ENCODE measurements at regions not wholly inside any gene's neighbourhood (a gene's known extent, or its start where the extent isn't known, plus 50 kb on each side); places are given as distances from the start of the nearest gene placed in this dataset.

DNA sequence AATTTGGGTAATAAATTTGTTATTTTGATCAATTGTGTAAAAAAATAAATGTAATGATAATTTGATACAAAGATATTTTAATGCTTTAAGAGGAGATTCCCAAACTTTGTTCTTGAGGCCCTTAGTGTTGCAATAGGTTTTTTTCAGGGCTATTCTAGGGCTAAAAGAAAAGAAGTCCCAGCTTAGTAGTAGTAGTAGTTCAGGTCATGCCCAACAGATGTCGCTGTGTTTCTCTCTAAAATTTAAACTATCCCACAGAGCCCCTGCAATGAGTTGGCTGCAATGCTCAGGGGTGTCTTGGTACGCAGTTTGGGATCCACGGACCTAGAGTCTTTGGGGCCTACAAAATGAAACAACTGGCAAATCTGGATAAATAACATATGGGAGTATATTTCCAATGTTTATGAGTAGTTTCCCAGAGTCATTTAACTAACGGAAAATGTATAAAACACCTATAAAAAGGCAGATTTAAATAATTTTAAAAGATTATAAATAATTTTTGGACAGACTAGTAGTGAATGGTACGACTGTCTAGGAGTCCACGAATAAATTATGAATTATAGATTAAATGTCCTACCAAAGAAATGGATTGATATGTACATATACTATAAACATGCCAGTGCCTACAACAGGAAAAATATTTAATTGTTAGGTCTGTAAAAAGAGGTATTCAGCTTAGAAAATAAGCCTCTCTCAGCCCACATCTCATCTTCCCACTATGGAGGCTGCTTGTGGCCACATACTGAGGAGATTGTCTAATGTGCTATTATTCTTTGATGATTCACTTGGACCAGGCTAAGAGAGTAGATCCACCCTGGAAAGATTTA, 228.5 kb upstream of the PMFBP1 start:
- peak; percentile 78 for DNase-seq

DNA sequence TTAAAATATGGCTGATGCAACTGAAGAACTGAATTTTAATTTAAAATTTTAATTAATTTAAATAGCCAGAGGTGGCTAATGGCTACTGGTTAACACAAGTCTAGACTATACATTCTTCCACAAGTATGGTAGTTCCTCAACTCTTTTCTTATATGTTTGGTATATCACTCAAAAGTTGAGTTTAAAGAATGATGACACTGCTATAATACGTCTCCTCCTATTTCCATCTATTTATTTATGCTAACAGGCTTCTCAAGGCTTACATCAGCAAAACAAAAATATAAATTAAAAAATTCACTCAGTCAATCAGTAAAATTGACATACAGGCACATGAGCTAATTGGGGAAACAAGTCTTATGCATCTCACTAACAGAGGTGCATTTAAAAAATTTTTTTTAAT, 227.9 kb upstream of the PMFBP1 start:
- no peak for DNase-seq

DNA sequence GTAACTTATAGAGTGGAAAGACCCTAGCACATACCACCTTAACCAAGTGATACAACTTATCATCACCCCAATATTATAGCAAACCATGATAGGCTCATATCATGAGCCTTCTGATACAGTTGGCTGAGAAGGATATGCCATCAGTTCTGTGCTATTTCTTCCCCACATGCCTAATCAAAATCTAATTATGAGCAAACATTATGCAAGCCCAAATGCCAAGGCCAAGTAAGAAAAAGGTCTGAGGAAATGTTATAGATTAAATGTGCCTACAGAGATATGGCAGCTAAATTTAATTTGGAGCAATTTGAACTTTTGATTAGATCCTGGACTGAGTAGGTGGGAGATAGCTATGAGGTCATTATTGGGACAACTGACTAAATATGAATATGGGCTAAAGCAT, 225.9 kb upstream of the PMFBP1 start:
- no peak for DNase-seq

DNA sequence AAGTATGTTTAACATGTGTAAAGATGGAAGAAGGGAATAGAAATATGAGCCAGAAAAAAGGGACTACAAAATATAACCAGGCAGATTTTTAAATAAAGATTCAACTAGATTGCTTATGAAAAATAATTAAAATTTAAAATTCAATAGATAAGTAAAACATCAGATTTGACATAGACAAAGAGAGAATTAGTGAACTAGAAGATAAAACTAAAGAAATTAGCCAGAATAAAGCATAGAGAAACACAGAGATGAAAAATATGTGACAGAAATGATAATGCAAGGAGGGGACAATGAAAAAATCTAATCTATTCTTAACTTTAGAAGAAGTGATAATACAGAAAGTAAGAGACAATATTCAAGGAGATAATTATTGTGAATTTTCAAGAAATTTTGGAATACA, 222.6 kb upstream of the PMFBP1 start:
- DNase-seq = no peak

DNA sequence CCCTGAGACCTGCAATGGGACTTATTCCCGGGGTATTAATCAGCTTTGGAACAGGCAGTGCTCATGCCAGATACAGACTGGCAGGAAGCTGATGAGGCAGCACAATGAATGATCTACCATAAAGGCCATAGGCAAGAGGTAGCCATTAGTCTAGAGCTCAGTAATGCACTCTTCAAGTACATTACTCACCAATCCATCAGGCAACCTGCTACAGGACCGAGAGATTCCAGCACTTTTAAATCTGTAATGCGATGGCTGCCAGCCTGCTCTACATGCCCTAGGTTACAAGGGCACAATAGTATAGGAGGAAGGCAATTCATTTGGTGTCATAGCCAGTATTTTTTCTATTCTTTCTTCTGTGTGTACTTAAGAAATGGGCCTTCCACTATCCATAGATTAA, 217.8 kb upstream of the PMFBP1 start:
- DNase-seq = no peak

DNA sequence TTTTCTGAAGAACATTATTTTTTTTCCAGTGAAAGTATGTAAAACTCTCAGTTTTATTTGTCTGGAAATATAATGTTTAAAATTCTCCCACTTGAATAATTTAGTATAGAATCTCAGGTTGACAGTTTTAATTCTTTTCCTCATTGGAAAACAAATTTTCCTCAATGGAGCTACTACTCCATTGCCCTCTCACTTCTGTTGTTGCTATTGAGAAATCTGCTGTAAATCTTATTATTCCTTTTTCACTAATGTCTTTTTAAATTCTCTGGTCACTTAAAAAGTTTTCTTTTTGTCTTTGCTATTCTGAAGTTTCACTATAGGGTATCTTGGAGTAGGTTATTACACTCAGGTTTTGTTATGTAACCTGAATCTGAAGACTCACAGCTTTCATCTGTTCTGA, 216.1 kb upstream of the PMFBP1 start:
- DNase-seq = no peak

DNA sequence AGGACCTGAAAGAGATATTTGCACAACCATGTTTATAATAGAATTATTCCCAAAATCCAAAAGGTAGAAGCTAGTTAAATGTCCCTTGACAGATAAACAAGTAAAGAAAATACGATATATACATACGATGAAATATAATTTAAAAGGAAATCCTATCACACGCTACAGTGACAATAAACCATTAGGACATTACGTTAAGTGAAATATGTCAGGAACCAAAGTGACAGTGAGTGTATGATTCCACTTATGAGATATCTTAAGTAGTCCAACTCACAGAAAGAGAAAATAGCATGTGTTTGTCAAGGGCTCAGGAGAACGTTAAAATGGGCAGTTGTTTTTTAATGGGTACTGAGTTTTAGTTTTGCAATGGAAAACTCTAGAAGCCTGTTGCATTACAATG, 212.7 kb upstream of the PMFBP1 start:
- DNase-seq = no peak

DNA sequence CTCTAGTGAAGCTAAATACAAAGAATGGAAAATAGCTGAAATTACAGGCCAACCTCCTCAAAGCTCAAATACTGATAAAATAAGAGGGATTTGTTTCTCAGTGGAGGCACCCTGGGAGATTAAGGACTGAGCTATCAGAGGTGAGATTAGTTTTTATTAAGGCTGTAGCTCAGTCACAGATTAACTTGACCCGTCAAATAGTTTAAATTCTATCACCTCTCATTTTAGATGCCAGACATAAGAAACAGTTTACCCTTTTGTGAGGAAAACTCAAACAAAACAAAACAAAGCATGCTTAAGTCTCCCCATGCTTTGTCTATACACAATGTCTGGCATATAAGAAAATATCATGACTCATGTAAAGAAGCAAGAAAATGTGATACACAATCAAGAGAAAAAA, 208.3 kb upstream of the PMFBP1 start:
- no peak for DNase-seq

DNA sequence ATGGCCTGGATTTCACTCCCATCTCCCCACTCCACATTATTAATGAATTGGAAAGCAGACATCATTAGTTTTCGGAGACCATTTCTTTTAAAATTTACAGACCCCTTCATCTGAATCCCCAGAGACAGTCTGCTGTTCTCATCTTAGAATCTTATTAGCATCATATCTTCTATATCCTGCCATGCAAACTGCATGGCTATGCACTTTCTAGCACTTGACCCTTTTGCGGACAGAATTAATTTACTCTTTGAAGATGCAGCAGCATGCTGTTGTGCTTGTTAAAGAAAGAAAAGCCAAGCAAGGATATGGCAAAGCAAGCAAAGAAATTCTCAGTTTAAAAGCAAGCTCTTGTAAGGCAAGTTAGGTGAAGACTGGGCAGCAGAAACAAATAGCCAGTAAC, 201.2 kb upstream of the PMFBP1 start:
- no peak for DNase-seq

DNA sequence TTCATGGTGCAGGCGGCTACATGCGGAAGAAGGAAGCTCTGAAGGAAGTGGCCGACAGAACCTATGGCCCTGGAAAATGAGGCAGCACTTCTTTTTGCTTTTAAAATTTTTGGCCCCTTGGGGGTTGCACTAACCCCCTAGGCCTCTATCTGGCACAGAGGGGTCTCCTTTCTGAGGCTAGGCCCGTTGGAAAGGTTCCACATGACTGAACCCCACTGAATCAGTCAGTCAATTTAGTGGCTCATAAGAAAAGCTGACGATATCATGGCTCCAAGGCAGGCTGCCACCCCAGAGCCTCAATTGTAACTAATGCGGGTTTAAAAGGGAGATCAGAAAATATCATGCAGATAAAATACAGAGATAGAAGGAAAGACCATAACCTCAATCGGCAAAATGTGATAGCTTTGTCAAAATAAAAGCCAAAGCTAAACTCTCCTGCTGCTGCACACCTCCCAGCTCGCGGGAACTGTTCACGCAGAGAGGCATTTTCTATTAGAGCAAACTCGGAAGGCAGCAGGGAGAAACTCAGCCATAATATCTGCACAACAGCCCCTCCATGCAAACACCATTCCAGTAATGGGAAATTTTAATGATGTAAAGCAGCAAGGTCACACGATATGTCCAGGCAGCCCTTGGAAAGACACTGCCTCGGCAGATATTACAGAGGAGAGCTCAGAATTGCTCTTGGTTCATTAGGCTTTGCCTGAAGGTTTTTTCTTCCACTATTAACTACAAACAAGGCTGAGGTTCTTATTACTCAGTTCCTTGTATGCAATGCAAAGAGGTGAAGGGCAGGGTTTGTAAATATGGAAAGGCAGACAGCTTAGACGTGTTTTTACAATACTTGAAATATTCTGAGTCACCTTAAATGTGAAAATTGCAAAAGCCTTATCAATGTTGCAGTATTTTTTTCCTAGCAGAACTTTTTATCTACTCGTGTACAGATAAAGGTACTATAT, 200.4 kb upstream of the PMFBP1 start:
- DNase-seq = no peak

DNA sequence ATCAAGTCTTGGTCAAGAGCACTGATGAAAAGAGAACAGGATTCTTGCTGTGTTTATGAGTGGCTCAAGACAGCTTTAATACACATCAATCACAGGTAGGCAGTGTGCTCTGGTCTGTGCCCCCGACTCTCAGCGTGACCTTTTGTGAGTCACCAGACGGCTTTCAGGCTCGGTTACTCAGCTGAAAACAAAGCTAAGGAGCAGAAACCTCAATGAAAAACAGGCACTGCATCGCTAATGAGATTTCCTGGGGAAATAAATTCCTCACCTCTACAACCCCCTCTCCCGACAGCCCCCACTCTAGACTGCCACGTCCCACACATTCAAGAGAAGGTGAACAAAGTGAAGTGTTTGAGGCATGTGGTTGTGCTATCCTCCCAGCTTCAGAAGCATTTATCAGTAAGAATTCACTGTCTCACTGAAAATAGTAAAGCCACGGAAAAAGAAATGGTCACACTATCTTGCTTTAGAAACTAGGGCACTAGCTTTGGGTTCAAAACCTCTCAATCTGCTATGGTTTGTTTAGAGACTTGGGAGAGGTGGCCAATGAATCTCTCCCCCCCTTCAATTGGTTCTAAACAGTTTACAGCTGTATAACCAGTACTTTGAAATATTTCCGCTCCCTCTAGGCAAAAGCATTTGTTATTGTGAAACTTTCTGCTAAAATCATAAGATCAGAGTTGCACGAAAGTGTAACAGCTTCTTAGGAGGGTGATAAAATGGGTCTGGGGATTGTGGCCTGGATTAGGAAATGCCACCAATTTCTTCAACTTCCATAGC, 199.5 kb upstream of the PMFBP1 start:
- no peak for DNase-seq

DNA sequence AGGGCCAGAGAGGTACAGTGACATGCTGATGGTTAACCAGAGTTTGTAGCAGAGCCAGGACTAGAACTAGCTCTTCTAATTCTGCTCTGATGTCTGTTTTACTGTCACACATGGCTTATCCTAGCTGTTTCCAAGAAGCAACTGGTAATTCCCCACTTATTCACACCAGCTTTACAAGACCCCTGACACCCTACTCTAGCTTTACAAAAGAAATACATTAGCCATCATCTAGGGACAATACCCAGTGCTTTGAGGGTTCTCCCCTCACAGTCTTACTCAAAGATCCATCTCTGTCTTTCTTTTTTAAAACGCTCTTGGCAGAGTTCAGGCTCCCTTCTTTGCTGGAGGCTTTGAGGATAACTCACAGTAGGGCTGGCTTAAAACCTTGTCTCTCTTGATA, 197.3 kb upstream of the PMFBP1 start:
- DNase-seq = no peak

DNA sequence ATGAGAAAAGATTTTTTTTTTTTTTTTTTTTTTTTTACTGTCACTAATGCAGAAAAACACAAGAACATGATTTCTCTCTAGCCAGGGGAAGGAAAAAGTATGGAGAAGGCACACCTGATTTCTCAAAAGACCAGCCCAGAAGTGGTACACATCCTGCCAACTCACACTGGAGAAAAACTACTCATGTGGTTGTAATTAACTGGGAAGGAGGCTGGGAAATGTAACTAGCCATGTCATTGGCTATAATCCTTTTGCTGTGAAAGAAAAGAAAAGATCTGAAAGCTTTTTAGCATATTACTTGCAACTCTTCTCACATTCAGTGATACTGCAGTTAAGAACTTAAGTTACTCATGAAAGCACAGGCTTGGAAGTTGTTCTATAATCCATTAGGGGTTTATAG, 195.9 kb upstream of the PMFBP1 start:
- no peak for DNase-seq

DNA sequence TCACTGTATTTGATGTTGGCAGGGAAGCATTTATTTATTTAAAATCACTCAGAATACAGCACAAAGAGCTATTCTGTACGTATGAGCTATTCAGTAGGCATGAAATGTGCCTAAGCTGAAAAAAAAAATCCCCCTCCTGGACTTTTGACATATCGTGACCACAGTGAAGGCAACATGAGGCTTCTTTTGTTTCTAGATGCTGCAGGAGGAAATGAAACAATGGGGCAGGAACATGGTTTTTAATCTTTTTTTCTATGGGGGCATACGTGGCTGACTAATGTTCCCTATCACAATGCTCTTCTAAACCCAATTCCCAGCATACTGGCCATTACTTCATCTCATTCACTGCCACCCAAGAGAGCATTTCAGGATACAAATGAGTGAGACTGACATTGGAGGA, 191.0 kb upstream of the PMFBP1 start:
- no peak for DNase-seq

DNA sequence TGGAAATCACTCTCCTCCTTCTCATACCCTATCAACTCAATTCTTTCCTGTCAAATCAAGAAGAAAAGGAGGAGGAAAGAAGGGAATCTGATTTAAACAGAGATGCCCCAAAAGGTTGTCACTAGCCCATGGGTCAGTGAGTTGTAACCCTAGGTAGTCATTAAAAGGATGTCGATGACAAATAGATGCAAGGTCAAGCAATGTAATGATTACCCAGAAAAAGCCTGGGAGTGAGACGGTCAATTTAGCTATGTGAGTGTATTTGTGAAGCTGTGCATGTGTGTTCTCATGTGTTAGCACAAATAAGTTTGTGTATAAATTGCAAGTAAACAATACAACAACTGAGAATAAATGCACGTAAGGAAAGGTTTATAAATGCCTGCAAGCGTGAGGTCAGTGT, 190.5 kb upstream of the PMFBP1 start:
- DNase-seq = no peak

DNA sequence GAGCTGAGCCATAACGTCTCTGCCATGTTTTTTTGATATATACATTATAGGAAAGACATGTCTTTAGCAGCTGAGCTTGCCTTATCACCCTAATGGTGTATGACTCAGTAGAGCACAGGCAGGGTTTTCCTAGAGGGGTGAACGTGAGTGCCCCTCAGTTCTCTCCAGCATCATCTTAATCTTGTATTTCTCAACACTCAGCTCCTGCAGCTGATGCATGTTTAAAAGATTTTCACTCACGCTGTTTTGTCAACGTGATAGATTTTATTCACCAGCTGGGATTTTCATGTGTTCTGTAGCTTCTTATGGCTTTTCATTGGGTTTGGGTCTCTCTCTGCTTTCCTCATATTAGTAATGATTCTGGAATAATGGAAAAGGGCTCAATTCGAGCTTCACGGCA, 186.0 kb upstream of the PMFBP1 start:
- no peak for DNase-seq

DNA sequence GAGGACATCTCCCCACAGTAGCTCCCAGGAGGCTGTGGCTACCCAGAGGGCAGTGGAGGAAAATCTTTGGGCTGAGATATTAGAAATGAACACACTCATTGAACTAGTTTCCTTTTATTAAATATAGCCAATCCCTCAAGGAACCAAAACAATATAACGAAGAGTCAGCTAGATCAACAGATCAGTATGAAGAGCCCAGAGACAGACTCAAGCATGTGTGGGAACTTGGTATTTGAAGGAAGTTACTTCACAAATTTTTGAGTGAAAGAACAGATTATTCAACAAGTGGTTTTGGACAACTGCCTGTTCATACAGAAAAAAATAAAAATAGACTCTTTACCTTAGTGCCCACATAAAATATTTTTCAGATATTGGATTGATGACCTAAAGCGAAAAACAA, 183.6 kb upstream of the PMFBP1 start:
- no peak for DNase-seq

DNA sequence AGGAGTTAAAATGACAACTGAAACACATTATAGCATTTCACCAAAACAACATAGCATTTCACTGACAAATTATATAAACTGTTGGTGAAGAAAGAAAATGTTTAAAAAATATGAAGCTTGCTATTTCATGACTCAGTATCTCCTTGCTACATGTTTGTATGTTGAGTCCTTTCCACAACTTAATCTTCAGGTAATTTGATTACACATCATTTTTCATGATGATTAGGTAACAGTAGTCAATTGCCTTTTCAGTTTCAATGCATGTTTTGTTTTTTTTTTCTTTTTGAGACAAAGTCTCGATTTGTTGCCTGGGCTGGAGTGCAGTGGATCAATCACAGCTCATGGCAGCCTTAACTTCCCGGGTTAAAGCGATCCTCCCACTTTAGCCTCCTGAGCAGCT, 177.8 kb upstream of the PMFBP1 start:
- no peak for DNase-seq

DNA sequence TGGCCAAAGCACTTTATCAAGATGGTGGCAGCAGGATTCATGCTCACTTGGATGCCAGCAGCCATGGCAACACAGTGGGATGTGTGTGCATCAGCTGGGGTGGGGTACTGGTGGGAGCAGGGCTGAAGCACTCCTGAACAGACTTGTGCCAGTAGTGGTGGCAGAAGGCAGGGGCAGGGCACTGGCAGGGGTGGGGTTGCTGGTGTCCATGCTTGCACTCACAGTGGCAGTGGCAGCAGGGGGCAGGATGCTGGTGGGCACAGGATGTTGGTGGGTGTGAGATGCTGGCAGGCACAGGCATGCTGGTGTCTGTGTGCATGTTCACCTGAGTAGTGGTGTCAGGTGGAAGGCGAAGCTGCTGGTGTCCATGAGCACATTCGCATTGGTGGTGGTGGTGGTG, 161.0 kb upstream of the PMFBP1 start:
- DNase-seq = no peak

DNA sequence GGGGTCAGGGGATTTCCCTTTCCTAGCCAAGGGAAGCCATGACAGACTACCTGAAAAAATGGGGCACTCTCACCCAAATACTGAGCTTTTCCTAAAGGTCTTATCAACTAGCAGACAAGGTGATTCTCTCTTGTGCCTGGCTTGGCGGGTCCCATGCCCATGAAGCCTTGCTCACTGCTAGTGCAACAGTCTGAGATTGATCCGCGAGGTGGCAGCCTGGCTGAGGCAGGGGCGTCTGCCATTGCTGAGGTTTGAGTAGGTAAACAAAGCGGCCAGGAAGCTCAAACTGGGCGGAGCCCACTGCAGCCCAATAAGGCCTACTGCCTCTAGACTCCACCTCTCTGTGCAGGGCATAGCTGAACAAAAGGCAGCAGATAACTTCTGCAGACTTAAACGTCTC, 152.6 kb upstream of the PMFBP1 start:
- no peak for DNase-seq

DNA sequence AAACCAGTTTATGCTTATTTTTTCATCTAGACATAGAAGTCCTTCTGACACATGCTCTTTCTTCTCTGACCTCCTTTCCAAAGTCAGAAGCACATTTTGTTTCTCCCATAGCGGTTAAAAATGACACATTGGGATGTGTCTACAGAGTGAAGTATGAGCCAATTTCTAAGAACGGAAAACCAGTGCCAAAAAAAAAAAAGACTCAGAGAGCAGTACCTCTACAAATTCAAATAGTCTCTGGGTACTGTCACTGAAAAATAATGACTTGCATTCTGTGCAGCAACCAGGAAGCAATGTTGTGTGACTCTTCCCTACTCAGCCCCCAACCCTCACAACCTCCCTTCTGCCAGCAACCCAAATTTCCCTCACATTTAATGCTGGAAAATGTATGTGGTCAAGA, 145.5 kb upstream of the PMFBP1 start:
- no peak for DNase-seq

DNA sequence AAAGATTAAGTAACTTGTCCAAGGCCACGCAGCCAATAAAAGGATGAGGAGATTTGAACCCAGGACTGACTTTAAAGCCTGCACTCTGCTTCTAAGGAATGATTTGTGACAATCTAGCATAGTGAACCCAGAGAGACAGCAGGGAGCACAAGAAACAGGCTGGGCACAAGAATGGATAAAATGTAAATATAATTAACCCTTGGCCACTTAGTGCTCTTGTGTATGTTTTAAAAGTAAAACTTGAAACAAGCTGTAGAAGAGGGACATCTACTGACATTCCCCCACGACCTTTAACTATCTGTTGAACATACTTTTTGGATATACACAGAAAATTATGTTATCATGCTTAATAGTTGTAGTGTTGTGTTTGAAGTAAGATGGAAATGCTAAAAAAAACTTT, 141.9 kb upstream of the PMFBP1 start:
- DNase-seq = no peak

DNA sequence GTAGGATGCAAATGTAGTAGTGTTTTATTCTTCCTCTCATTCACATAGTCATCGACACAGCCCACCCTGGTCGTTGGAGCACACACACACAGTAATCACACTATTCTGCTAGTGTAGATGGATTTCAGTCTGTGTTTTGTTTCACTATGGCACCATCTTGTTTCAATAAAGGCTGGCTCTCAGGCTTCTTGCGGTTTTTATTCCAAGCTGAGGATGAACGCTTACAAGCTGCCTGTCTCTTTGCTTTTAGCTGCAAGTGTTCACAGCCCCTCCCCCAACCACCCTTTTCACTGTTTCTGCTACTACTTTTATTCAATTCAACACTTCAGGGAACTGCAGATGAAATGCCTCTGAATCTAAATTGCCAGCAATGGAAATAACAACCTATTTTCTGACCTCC, 140.9 kb upstream of the PMFBP1 start:
- DNase-seq = no peak
